Head of caudate nucleus (tissue), 42 donors: ENCODE measurements at regions not wholly inside any gene's neighbourhood (a gene's known extent, or its start where the extent isn't known, plus 50 kb on each side); places are given as distances from the start of the nearest gene placed in this dataset.

Experiments
- DNase-seq, 42 donors: peaks; one replicate each; pipeline versions ENCODE4 v3.0.0 to v3.0.0-alpha.2; 2020 to 2021; ENCODE audit warnings: mixed read lengths in 7 of 42
- intact Hi-C: fragments of 100-400 bp; cut with DNase I; formaldehyde crosslinking; loops from one replicate; pipeline ENCODE4 v1.15.0; 2022

- intact Hi-C loops = no loop called here
- no peak for DNase-seq
Measured at GRCh38 chr6:1129131-1129530, 182.8 kb upstream of the FOXQ1 start.

- no peak for DNase-seq
- intact Hi-C loops = no loop called here
Measured at GRCh38 chr6:1127597-1128288, 184.2 kb upstream of the FOXQ1 start.

GRCh38 chr6:1127129-1127528 is 184.8 kb upstream of the FOXQ1 start:
- no peak for DNase-seq
- intact Hi-C loops = no loop called here

- DNase-seq = peak in 37 of 42 donors; percentile 13 to 80 (median 50)
- intact Hi-C loops = no loop called here
Measured at GRCh38 chr6:1126036-1126435, 185.9 kb upstream of the FOXQ1 start.

- DNase-seq = no peak
- intact Hi-C loops = no loop called here
Measured at GRCh38 chr6:1125297-1125696, 186.6 kb upstream of the FOXQ1 start.

- DNase-seq = no peak
- intact Hi-C loops = no loop called here
Measured at GRCh38 chr6:1124885-1125284, 187.0 kb upstream of the FOXQ1 start.

- intact Hi-C loops = no loop called here
- DNase-seq = no peak
Measured at GRCh38 chr6:1123386-1124375, 188.2 kb upstream of the FOXQ1 start.

- intact Hi-C loops = no loop called here
- DNase-seq = no peak
Measured at GRCh38 chr6:1122083-1122482, 189.8 kb upstream of the FOXQ1 start.

GRCh38 chr6:1118287-1118647 is 193.6 kb upstream of the FOXQ1 start:
- intact Hi-C loops = no loop called here
- DNase-seq = no peak

- DNase-seq = no peak
- intact Hi-C loops = no loop called here
Measured at GRCh38 chr6:1117530-1118286, 194.2 kb upstream of the FOXQ1 start.

GRCh38 chr6:1116149-1116548 is 195.7 kb upstream of the FOXQ1 start:
- intact Hi-C loops = no loop called here
- no peak for DNase-seq

GRCh38 chr6:1113916-1114540 is 197.9 kb upstream of the FOXQ1 start:
- intact Hi-C loops = no loop called here
- no peak for DNase-seq

GRCh38 chr6:1111361-1111760 is 200.5 kb upstream of the FOXQ1 start:
- intact Hi-C loops = no loop called here
- DNase-seq = peak in 1 of 42 donors; percentile 8

- DNase-seq = peak in 3 of 42 donors; percentile 5 to 20 (median 18)
- intact Hi-C loops = no loop called here
Measured at GRCh38 chr6:1110941-1111349, 201.0 kb upstream of the FOXQ1 start.

- peak in 3 of 42 donors; percentile 4 to 22 (median 12) for DNase-seq
- intact Hi-C loops = no loop called here
Measured at GRCh38 chr6:1110164-1110563, 201.7 kb upstream of the FOXQ1 start.

- intact Hi-C loops = no loop called here
- DNase-seq = no peak
Measured at GRCh38 chr6:1109134-1109533, 202.8 kb upstream of the FOXQ1 start.

- intact Hi-C loops = no loop called here
- no peak for DNase-seq
Measured at GRCh38 chr6:1108198-1108597, 203.7 kb upstream of the FOXQ1 start.

- intact Hi-C loops = no loop called here
- no peak for DNase-seq
Measured at GRCh38 chr6:1107578-1107977, 204.3 kb upstream of the FOXQ1 start.

- intact Hi-C loops = no loop called here
- no peak for DNase-seq
Measured at GRCh38 chr6:1105833-1106400, 206.0 kb upstream of the FOXQ1 start.
